Peyer's patch (tissue), 4 donors: ENCODE measurements at regions not wholly inside any gene's neighbourhood (a gene's known extent, or its start where the extent isn't known, plus 50 kb on each side); places are given as distances from the start of the nearest gene placed in this dataset.

ENCODE experiments used
- DNase-seq, 3 donors: peaks; one replicate each; pipeline ENCODE4 v3.0.0-alpha.2; 2017 to 2019
- H3K27ac ChIP-seq, 4 donors: fragments of 200-600 bp; sonication (generic); one replicate each; pipeline ENCODE4 v1.5.1; 2016 to 2019
- H3K27me3 ChIP-seq, 2 donors: fragments of 200-600 bp; sonication (generic); one replicate each; pipeline ENCODE4 v1.5.1; 2019
- H3K36me3 ChIP-seq, 3 donors: fragments of 200-600 bp; sonication (generic); one replicate each; pipeline ENCODE4 v1.5.1; 2016 to 2019
- H3K4me1 ChIP-seq, 4 donors: fragments of 200-600 bp; sonication (generic); one replicate each; pipeline ENCODE4 v1.5.1; 2016 to 2019
- H3K4me3 ChIP-seq, 4 donors: fragments of 200-600 bp; sonication (generic); 1 replicate in 3 of 4; 2 replicates in 1 of 4; pipeline ENCODE4 v1.5.1; 2016 to 2019; ENCODE audit warnings: mild to moderate bottlenecking in 1 of 4
- H3K9me3 ChIP-seq, 4 donors: fragments of 200-600 bp; sonication (generic); one replicate each; pipeline ENCODE4 v1.5.1; 2016 to 2019; ENCODE audit warnings: mild to moderate bottlenecking in 1 of 4
- CTCF ChIP-seq, 6 experiments: fragments of 450-650 bp in 4 of 6; fragments of 200-600 bp in 2 of 6; sonication (generic) in 1 of 6; IDR thresholded peaks; one replicate each; pipeline ENCODE4 v1.5.1; 2017 to 2019; ENCODE audit warnings: antibody characterized with exemption in 6 of 6, mild to moderate bottlenecking in 3 of 6, moderate library complexity in 1 of 6
- POLR2A ChIP-seq, 2 donors: fragments of 450-650 bp; IDR thresholded peaks; one replicate each; pipeline ENCODE4 v1.5.1; 2017; ENCODE audit warnings: antibody characterized with exemption in 2 of 2, mild to moderate bottlenecking in 2 of 2, moderate library complexity in 2 of 2

- DNase-seq = no peak
- no peaks in the 10 kb centered on the region for H3K27me3 ChIP-seq
- H3K36me3 ChIP-seq = no peaks in the 10 kb centered on the region
- TF ChIP-seq POLR2A (IDR thresholded peaks at IDR 0.05) (no peak), CTCF (IDR thresholded peaks at IDR 0.05) (no peak)
- H3K4me3 ChIP-seq = no peak overlapping the region
- no peaks in the 10 kb centered on the region for H3K9me3 ChIP-seq
- no peaks in the 10 kb centered on the region for H3K4me1 ChIP-seq
- H3K27ac ChIP-seq = no peak overlapping the region
Measured at GRCh38 chr5:68894673-68895072, 199.1 kb upstream of the SLC30A5 start.

- Histone ChIP-seq H3K27me3 (no peaks in the 10 kb centered on the region), H3K27ac (no peak overlapping the region), H3K4me1 (no peaks in the 10 kb centered on the region), H3K4me3 (no peak overlapping the region), H3K9me3 (no peaks in the 10 kb centered on the region), H3K36me3 (no peaks in the 10 kb centered on the region)
- DNase-seq = no peak
- TF ChIP-seq CTCF (IDR thresholded peaks at IDR 0.05) (no peak), POLR2A (IDR thresholded peaks at IDR 0.05) (no peak)
Measured at GRCh38 chr5:68898951-68899471, 194.8 kb upstream of the SLC30A5 start.

- H3K36me3 ChIP-seq = no peaks in the 10 kb centered on the region
- DNase-seq = no peak
- H3K4me3 ChIP-seq = no peak overlapping the region
- H3K4me1 ChIP-seq = no peaks in the 10 kb centered on the region
- TF ChIP-seq POLR2A (IDR thresholded peaks at IDR 0.05) = no peak
- TF ChIP-seq CTCF (IDR thresholded peaks at IDR 0.05) = no peak
- no peaks in the 10 kb centered on the region for H3K27me3 ChIP-seq
- H3K9me3 ChIP-seq = no peaks in the 10 kb centered on the region
- H3K27ac ChIP-seq = no peak overlapping the region
Measured at GRCh38 chr5:68911840-68912690, 181.7 kb upstream of the SLC30A5 start.

GRCh38 chr5:68915079-68915478 is 178.7 kb upstream of the SLC30A5 start:
- Histone ChIP-seq H3K4me1 (no peaks in the 10 kb centered on the region), H3K4me3 (no peak overlapping the region), H3K27ac (no peak overlapping the region), H3K9me3 (no peaks in the 10 kb centered on the region), H3K36me3 (no peaks in the 10 kb centered on the region), H3K27me3 (no peaks in the 10 kb centered on the region)
- TF ChIP-seq POLR2A (IDR thresholded peaks at IDR 0.05) = no peak
- no peak for TF ChIP-seq CTCF (IDR thresholded peaks at IDR 0.05)
- no peak for DNase-seq

- Histone ChIP-seq H3K9me3 (no peaks in the 10 kb centered on the region), H3K4me1 (no peaks in the 10 kb centered on the region), H3K4me3 (no peak overlapping the region), H3K36me3 (no peaks in the 10 kb centered on the region), H3K27me3 (no peaks in the 10 kb centered on the region), H3K27ac (no peak overlapping the region)
- DNase-seq = no peak
- TF ChIP-seq POLR2A (IDR thresholded peaks at IDR 0.05) (no peak), CTCF (IDR thresholded peaks at IDR 0.05) (no peak)
Measured at GRCh38 chr5:68918306-68918705, 175.5 kb upstream of the SLC30A5 start.
